ENCODE measurements at regions not wholly inside any gene's neighbourhood (a gene's known extent, or its start where the extent isn't known, plus 50 kb on each side); places are given as distances from the start of the nearest gene placed in this dataset.

DNA sequence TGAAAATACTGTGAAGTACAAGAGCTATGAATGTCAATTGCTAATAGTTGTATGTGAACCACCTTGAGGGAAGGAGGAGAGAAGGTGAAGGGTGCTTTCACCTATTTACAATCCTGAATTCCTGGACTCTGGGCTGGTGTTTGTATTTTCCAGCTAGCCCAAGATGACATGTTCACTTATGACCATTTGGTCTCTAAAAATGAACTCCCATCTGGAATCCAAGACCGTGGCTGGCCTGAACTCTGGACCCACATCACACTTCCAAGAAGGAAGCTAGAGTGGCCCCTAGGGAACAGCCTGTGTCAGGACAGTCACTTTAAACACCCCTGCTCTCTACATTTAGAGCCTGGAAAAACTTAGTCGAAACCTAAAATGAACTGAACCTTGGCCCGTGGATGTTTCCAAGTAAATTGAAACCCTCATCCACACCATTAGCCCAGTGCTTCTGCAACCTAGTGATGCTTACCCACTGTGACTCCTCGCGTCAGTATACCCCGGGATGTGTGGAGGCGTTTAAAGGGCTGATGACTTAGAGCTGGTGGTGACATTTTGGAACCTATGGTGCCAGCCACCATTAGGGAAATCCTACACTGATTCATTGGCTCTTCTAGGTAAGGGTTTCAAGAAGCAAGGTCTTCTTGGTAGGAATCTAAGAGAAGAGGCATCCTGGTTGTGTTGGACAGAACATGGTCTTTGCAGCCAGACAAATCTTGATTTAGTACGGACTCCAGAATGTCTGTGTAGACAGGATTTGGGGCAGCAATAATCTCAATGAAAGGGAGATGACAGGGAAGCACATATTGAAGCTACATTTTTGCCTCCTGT, 171.5 kb upstream of the IRF2BP2 start (continued):
- TF ChIP-seq, protein P1, sequence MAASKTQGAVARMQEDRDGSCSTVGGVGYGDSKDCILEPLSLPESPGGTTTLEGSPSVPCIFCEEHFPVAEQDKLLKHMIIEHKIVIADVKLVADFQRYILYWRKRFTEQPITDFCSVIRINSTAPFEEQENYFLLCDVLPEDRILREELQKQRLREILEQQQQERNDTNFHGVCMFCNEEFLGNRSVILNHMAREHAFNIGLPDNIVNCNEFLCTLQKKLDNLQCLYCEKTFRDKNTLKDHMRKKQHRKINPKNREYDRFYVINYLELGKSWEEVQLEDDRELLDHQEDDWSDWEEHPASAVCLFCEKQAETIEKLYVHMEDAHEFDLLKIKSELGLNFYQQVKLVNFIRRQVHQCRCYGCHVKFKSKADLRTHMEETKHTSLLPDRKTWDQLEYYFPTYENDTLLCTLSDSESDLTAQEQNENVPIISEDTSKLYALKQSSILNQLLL (CRISPR knock-in tag; IDR thresholded peaks at IDR 0.05; ENCODE audit: borderline replicate concordance): no peak
- TF ChIP-seq, protein P2, sequence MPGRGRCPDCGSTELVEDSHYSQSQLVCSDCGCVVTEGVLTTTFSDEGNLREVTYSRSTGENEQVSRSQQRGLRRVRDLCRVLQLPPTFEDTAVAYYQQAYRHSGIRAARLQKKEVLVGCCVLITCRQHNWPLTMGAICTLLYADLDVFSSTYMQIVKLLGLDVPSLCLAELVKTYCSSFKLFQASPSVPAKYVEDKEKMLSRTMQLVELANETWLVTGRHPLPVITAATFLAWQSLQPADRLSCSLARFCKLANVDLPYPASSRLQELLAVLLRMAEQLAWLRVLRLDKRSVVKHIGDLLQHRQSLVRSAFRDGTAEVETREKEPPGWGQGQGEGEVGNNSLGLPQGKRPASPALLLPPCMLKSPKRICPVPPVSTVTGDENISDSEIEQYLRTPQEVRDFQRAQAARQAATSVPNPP (IDR thresholded peaks at IDR 0.05; ENCODE audit: borderline replicate concordance, insufficient read depth, insufficient read length): no peak
- TF ChIP-seq ZSCAN29 (IDR thresholded peaks at IDR 0.05) (no peak), FOXJ3 (CRISPR knock-in tag; IDR thresholded peaks at IDR 0.05) (no peak), FOXM1 (IDR thresholded peaks at IDR 0.05; ENCODE audit: low read depth) (no peak), FOXM1 (CRISPR knock-in tag; IDR thresholded peaks at IDR 0.05; ENCODE audit: low read depth) (no peak), FIP1L1 (IDR thresholded peaks at IDR 0.05; ENCODE audit: low read depth, low read length, poor library complexity, severe bottlenecking) (no peak), POLR2AphosphoS5 (IDR thresholded peaks at IDR 0.05; ENCODE audit: control insufficient read depth, insufficient read depth, low read depth, low read length) (no peak), MTA2 (IDR thresholded peaks at IDR 0.05; ENCODE audit: low read depth) (no peak), U2AF2 (optimal IDR thresholded peaks at IDR 0.05; ENCODE audit: low read depth, low read length) (no peak), ZNF133 (CRISPR knock-in tag; IDR thresholded peaks at IDR 0.05) (peak; percentile 85; the same call in 1 of the 2 replicates), NR3C1 (CRISPR knock-in tag; IDR thresholded peaks at IDR 0.05) (no peak), TCF3 (CRISPR knock-in tag; IDR thresholded peaks at IDR 0.05) (no peak), HDAC3 (IDR thresholded peaks at IDR 0.05; ENCODE audit: borderline replicate concordance, partially characterized antibody) (no peak), MIER1 (IDR thresholded peaks at IDR 0.05; ENCODE audit: low read depth) (no peak), RUNX1 (IDR thresholded peaks at IDR 0.05; ENCODE audit: low read depth) (no peak), KDM5B (IDR thresholded peaks at IDR 0.05; ENCODE audit: insufficient replicate concordance, low read depth, low read length) (no peak)
- TF ChIP-seq, protein P3, sequence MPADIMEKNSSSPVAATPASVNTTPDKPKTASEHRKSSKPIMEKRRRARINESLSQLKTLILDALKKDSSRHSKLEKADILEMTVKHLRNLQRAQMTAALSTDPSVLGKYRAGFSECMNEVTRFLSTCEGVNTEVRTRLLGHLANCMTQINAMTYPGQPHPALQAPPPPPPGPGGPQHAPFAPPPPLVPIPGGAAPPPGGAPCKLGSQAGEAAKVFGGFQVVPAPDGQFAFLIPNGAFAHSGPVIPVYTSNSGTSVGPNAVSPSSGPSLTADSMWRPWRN (IDR thresholded peaks at IDR 0.05; ENCODE audit: low read depth): no peak
- TF ChIP-seq, protein P4, sequence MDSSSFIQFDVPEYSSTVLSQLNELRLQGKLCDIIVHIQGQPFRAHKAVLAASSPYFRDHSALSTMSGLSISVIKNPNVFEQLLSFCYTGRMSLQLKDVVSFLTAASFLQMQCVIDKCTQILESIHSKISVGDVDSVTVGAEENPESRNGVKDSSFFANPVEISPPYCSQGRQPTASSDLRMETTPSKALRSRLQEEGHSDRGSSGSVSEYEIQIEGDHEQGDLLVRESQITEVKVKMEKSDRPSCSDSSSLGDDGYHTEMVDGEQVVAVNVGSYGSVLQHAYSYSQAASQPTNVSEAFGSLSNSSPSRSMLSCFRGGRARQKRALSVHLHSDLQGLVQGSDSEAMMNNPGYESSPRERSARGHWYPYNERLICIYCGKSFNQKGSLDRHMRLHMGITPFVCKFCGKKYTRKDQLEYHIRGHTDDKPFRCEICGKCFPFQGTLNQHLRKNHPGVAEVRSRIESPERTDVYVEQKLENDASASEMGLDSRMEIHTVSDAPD (CRISPR knock-in tag; IDR thresholded peaks at IDR 0.05): no peak
- TF ChIP-seq, protein P5, sequence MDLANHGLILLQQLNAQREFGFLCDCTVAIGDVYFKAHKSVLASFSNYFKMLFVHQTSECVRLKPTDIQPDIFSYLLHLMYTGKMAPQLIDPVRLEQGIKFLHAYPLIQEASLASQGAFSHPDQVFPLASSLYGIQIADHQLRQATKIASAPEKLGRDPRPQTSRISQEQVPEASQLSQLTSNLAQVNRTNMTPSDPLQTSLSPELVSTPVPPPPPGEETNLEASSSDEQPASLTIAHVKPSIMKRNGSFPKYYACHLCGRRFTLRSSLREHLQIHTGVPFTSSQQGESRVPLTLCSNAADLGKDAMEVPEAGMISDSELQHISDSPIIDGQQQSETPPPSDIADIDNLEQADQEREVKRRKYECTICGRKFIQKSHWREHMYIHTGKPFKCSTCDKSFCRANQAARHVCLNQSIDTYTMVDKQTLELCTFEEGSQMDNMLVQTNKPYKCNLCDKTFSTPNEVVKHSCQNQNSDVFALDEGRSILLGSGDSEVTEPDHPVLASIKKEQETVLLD (IDR thresholded peaks at IDR 0.05): no peak
- TF ChIP-seq, protein P6, sequence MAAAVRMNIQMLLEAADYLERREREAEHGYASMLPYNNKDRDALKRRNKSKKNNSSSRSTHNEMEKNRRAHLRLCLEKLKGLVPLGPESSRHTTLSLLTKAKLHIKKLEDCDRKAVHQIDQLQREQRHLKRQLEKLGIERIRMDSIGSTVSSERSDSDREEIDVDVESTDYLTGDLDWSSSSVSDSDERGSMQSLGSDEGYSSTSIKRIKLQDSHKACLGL (CRISPR knock-in tag; IDR thresholded peaks at IDR 0.05; ENCODE audit: borderline replicate concordance, poor library complexity, severe bottlenecking): no peak

Measured in K562 (cell line).